SH-SY5Y (cell line): ENCODE measurements at regions not wholly inside any gene's neighbourhood (a gene's known extent, or its start where the extent isn't known, plus 50 kb on each side); places are given as distances from the start of the nearest gene placed in this dataset.

Experiments used
- GATA2 ChIP-seq: IDR thresholded peaks from 2 replicates; pipeline ENCODE4 v1.6.1; 2011; ENCODE audit warnings: mild to moderate bottlenecking, low read depth, low read length
- GATA3 ChIP-seq: IDR thresholded peaks from 2 replicates; pipeline ENCODE4 v1.6.1; 2011; ENCODE audit warnings: low read depth, mild to moderate bottlenecking, low read length, moderate library complexity

GRCh38 chr13:60627071-60627686, 230.2 kb downstream of the TDRD3 start:
- no peak for TF ChIP-seq GATA3
- no peak for TF ChIP-seq GATA2
